ENCODE measurements at regions not wholly inside any gene's neighbourhood (a gene's known extent, or its start where the extent isn't known, plus 50 kb on each side); places are given as distances from the start of the nearest gene placed in this dataset.

DNA sequence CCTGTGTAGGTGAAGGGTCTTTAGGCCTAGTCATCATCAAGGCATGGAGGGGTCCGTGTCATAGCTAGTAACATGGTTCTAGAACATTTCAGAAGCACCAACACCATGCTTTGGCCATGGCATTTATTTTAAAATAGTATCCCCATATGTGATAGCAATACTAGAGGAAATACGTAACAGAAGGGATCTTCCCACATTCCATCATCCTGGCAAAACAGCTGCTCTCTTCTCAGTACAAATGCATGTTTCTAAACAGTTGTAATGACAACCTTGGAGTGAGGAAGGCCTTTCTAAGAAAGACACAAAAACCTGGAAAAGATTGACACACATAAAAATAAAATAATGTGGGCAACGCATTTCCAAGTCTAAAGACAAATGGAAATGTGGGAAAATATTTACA lies 97.6 kb downstream of the GADD45G start:
- TF ChIP-seq, protein P1, sequence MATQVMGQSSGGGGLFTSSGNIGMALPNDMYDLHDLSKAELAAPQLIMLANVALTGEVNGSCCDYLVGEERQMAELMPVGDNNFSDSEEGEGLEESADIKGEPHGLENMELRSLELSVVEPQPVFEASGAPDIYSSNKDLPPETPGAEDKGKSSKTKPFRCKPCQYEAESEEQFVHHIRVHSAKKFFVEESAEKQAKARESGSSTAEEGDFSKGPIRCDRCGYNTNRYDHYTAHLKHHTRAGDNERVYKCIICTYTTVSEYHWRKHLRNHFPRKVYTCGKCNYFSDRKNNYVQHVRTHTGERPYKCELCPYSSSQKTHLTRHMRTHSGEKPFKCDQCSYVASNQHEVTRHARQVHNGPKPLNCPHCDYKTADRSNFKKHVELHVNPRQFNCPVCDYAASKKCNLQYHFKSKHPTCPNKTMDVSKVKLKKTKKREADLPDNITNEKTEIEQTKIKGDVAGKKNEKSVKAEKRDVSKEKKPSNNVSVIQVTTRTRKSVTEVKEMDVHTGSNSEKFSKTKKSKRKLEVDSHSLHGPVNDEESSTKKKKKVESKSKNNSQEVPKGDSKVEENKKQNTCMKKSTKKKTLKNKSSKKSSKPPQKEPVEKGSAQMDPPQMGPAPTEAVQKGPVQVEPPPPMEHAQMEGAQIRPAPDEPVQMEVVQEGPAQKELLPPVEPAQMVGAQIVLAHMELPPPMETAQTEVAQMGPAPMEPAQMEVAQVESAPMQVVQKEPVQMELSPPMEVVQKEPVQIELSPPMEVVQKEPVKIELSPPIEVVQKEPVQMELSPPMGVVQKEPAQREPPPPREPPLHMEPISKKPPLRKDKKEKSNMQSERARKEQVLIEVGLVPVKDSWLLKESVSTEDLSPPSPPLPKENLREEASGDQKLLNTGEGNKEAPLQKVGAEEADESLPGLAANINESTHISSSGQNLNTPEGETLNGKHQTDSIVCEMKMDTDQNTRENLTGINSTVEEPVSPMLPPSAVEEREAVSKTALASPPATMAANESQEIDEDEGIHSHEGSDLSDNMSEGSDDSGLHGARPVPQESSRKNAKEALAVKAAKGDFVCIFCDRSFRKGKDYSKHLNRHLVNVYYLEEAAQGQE (IDR thresholded peaks at IDR 0.05; ENCODE audit: low read depth), result no peak
- TF ChIP-seq TAF1 (IDR thresholded peaks at IDR 0.05; ENCODE audit: low read depth) (no peak), EP300 (IDR thresholded peaks at IDR 0.05; ENCODE audit: borderline replicate concordance) (no peak), YY1 (IDR thresholded peaks at IDR 0.05; ENCODE audit: low read depth) (no peak), CREB1 (IDR thresholded peaks at IDR 0.05; ENCODE audit: low read depth) (no peak), CEBPB (IDR thresholded peaks at IDR 0.05) (no peak), NFIC (IDR thresholded peaks at IDR 0.05) (no peak), FOXM1 (IDR thresholded peaks at IDR 0.05; ENCODE audit: borderline replicate concordance, low read depth) (no peak), EGR1 (IDR thresholded peaks at IDR 0.05) (no peak)
